CD1c-positive myeloid dendritic cell (primary cell): ENCODE measurements at regions not wholly inside any gene's neighbourhood (a gene's known extent, or its start where the extent isn't known, plus 50 kb on each side); places are given as distances from the start of the nearest gene placed in this dataset.

ENCODE experiments used
- DNase-seq: peaks from one replicate; pipeline ENCODE4 v3.0.0-alpha.2; 2016; ENCODE audit errors: extremely low spot score

- DNase-seq: no peak
These were observed 199.1 kb upstream of the BTBD3 start for GRCh38 chr20:11718474-11719094.

DNA sequence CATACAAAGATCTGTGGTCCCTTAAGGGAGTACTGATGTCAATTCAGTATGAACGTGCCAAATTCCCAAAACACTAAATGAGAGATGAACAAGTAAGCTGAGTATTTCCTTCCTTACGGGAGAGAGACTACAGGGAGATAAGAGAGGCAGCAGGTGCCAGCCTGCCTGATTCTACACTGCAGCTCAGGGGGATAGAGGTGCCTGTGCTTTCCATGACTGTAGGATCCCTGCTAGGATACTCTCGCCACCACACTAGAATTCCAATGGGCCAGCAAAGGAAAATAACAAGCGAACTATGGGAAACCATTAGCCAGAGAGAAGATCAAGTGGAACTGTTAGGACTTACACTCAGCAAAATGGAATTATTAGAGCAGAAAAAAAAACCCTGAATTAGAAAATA, 198.5 kb upstream of the BTBD3 start:
- no peak for DNase-seq

- no peak for DNase-seq
These were observed 196.3 kb upstream of the BTBD3 start for GRCh38 chr20:11721411-11721810.

DNA sequence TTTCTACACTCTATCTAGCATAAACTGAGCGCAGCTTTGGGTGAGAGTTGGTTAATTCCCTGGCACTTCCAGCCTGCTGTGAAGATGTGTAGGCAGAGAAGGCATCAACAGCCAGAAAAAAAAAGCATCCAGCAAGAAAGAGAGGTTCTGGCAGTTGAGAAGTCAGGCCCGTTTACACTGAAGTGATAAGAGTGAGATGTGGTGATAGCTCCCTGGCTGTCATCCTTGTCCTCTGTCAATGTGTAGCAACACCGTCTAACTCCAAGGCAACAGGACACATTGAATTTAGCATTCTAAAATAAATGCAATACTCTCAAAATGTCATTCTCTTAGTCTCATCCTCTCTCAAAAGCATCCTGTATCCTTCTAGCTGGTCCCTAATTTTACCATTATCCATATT, 193.6 kb upstream of the BTBD3 start:
- DNase-seq: no peak

DNA sequence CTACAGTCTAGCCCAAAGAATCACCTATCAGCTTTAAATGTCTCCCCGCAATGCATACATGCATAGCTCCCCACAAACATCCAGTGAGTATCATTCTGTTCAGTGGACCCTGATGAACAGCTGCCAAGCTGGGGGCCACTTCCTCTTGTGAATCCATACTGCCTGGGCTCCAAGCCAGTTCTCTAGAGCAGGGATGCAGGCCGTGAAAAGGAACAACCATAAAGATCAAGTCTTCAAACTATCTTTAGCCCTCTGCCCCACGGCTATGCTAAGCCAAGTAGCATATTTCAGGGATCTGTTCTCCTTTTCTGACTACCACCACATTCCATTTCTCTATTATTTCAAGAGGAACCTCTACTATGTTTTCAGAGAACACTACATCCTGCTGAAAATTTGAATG, 191.7 kb upstream of the BTBD3 start:
- DNase-seq: no peak

DNA sequence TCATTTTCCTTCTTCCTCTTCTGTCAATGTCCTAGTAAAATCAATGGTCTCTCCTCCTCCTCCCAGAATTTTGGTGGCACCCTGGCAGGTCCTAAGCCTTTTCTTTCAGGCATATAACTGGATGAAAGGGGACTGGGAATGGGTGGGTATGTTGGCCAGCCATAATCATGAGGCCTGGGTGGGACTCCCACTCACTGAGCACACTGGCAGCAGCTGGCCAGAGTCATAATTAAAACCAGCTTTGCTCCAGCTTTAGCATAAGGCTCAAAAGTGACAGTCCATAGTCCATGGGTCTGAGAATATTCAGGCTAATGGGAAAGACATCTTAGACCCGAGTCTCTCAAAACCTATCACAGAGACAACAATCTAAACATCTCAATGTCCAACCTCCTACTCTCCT, 190.0 kb upstream of the BTBD3 start:
- no peak for DNase-seq

DNA sequence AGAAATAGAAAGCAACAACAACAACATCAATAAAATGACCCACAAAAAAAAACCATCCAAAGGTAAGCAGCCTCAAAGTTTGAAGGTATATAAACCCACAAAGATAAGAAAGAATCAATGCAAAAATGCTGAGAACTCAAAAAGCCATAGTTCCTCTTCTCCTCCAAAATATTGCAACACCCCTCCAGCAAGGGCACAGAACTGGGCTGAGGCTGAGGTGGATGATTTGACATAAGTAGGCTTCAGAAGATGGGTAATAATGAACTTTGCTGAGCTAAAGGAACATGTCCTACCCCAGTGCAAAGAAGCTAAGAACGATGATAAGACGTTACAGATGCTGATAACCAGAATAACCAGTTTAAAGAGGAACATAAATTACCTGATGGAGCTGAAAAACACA, 188.8 kb upstream of the BTBD3 start:
- DNase-seq: no peak

DNA sequence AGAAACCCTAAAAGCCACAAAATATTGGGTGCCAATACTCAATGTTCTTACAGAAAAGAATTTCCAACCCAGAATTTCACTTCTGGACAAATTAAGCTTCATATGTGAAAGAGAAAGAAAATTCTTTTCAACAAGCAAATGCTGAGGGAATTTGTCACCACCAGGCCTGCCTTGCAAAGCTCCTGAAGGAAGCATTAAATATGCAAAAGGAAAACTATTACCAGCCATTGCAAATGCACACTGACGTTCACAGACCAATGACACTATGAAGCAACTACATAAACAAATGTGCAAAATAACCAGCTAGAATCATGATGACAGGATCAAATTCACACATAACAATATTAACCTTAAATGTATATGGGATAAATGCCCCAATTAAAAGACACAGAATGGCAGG, 187.9 kb upstream of the BTBD3 start:
- no peak for DNase-seq

DNA sequence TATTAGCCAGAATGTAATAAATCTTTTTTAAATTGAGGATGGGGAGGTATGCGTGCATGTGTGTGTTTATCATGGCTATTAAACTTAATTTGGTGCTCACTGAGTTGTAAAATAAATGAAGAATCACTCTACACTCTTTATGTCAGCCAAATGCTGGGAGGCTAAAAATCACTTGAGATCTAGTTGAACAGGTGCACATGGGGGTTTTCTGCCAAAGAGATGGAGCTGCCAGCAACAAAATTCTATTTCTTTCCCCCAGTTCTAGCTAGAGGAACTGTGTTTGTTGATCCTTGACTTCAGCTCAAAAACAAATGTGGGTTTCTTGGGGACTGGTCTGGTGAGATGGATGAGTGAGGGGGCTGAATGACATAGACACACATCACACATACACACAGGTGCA, 183.3 kb upstream of the BTBD3 start:
- no peak for DNase-seq

DNA sequence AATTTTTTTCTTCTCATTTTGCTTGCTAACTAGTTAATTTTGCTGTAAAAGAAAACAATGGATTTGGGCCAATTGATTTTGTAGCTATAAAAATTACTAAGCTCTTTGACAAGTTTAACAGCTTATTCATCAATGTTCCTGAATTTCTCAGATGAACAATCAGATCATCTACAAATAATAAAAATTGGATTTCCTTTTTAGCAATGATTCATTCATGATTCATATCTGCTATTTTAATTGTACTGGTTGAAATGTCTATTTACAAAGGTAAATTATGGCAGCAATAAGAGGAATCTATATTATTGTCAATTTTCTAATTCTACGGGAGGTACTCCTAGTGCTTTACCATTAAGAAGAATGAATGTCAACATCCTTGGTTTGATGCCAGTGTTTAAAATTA, 178.8 kb upstream of the BTBD3 start:
- no peak for DNase-seq

- no peak for DNase-seq
These were observed 176.7 kb upstream of the BTBD3 start for GRCh38 chr20:11740975-11741374.

- DNase-seq: no peak
These were observed 172.5 kb upstream of the BTBD3 start for GRCh38 chr20:11745145-11745544.

GRCh38 chr20:11748436-11748835, 169.3 kb upstream of the BTBD3 start:
- no peak for DNase-seq

DNA sequence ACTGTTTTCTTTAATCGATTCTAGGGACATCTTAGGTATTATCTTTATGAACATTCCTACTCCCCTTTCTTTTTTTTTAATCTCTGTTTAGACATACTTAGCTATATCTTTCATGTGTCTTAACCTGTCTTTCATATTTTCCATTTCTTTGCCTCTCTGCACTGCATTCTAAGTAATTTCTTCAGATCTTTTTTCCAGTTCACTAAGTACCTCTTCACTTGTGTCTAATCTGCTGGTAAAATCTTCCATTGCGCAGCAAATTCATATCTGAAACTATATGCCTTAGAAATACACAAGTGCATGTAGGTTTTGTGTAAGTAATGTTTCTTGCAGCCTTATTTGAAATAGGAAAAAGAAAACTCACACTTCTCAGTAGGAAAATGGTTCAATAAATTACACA, 165.4 kb upstream of the BTBD3 start:
- DNase-seq: no peak

DNA sequence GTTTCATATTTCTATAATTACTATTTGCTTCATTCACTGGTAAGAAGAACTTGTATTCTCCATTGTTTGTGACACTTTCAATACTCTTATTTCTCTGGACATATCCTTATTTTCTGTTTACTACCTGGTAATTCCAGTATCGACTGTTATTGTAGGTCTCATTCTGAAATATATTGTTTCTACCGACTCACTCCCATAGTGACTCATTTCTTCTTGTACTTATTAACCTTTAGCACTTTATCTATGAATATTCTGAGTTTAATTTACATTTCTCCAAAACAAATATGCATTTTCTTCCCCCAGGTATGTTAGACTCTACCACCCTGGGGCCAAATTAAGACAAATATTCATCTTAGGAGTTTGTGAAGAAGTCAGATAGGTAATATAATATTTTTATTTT, 164.5 kb upstream of the BTBD3 start:
- no peak for DNase-seq

GRCh38 chr20:11754451-11754850, 163.2 kb upstream of the BTBD3 start:
- no peak for DNase-seq

DNA sequence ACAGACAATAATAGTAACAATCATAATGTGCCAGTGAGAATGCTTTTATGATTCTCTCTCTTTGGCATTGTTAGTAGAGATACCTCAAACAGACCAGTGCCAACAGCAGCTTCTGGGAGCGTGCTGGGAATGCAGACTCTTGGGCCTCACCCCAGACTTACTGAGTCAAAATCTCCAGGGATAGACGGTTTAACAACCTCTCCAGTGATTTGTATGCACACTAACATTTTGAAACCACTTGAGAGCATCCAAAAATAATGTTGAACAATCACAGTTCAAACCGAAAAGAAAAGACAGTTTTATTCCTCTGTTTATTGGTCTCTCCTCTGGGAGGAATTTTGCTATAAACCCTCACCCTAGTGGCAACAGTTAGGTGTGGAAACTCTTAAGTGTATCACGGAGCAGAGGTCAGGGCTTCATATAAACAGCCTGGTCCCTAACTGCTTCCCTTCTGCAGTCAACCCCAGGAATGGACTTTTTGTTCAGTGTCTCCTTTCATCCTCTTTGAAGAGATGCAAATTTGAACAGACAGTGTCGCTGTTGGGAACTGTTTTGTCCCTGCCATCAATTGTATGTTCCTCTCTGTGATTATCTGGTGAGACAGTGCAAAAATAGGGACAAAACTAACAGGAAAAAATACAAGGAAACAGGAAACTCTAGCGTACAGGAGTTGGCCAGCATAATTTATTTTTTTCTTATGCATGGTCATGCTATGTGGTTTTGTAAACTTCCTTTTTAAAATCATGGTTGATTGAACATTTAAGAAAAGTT, 162.4 kb upstream of the BTBD3 start:
- DNase-seq: no peak

DNA sequence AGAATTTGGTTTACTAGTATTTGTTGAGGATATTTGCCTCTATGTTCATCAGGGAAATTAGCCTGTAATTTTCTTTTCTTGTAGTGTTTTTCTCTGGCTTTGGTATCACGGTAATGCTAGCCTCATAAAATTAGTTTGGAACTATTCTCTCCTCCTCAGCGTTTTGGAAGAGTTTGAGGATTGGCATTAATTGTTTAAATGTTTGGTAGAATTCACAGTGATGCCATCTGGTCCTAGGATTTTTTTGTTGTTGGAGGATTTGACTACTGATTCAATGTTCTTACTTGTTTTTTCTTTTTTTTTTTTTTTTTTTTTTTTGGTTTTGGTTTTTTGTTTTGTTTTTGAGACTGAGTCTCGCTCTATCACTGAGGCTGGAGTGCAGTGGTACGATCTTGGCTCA, 156.2 kb upstream of the BTBD3 start:
- no peak for DNase-seq

DNA sequence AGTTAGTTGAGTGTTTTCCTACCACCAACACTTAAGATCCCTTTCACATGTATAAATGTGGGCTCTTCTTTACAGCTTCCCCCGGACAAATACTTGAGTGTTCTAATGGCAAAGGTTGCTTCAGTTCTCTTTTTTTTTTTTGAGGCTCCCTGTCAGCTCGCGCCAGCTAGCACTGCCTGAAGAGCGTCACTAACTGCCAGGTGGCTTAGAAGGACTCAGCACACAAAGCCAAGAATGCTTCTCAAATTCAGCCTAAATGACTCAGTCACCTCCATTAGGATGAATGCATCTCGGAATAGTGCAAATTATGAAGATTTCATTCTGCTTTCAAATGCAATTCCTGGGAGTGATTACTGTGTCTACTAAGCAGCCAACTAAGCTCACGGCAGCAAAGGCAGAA, 150.7 kb upstream of the BTBD3 start:
- no peak for DNase-seq

DNA sequence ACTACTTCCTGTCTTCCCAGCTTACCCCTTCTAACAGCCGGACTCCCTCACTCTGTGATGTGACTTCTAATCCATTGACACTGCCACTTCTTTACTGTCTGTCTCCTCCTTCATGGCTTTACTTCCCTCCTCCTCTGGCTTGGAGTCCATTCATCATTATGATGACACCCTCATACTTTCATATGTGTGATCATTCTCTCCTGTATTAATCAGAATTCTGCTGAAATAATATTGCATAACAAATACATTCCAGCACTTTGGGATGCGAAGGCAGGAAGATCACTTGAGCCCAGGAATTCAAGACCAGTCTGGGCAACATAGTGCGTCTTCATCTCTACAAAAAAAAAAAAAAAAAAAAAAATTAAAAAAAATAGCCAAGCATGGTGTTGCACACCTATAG, 147.9 kb upstream of the BTBD3 start:
- no peak for DNase-seq

- no peak for DNase-seq
These were observed 145.4 kb upstream of the BTBD3 start for GRCh38 chr20:11772226-11772730.

- DNase-seq: no peak
These were observed 141.0 kb upstream of the BTBD3 start for GRCh38 chr20:11776687-11777086.

GRCh38 chr20:11777387-11778205, 140.1 kb upstream of the BTBD3 start:
- no peak for DNase-seq
